ENCODE measurements at regions not wholly inside any gene's neighbourhood (a gene's known extent, or its start where the extent isn't known, plus 50 kb on each side); places are given as distances from the start of the nearest gene placed in this dataset.

- TF ChIP-seq POLR2A (IDR thresholded peaks at IDR 0.05; ENCODE audit: low read length): no peak
- TF ChIP-seq GATA1 (IDR thresholded peaks at IDR 0.05; ENCODE audit: low read depth, low read length): no peak
These were observed 239.2 kb upstream of the PRKCQ start for GRCh38 chr10:6819301-6819700.

Measured in erythroblast (primary cell).